ENCODE measurements at regions not wholly inside any gene's neighbourhood (a gene's known extent, or its start where the extent isn't known, plus 50 kb on each side); places are given as distances from the start of the nearest gene placed in this dataset.

DNA sequence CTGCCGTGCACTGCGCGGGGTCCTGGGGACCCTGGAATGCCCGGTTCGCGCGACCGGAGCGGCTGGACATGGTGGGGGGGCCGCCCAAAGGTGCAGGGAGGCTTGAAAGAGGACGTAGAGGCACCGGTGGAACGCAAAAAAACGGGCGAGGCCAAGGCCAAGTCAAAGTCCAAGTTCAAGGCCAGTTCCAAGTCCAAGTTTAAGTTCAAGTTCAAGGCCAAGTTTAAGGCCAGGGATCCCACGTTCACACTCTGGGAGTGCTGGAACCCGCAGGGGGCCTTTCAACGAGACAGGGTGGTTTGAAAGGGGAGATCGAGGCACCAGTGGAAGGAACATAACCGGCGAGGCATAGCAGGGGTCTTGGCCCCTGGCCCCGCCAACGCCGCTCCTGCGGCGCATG, 317.6 kb downstream of the ALG10 start (continued):
- TF ChIP-seq, protein P1, sequence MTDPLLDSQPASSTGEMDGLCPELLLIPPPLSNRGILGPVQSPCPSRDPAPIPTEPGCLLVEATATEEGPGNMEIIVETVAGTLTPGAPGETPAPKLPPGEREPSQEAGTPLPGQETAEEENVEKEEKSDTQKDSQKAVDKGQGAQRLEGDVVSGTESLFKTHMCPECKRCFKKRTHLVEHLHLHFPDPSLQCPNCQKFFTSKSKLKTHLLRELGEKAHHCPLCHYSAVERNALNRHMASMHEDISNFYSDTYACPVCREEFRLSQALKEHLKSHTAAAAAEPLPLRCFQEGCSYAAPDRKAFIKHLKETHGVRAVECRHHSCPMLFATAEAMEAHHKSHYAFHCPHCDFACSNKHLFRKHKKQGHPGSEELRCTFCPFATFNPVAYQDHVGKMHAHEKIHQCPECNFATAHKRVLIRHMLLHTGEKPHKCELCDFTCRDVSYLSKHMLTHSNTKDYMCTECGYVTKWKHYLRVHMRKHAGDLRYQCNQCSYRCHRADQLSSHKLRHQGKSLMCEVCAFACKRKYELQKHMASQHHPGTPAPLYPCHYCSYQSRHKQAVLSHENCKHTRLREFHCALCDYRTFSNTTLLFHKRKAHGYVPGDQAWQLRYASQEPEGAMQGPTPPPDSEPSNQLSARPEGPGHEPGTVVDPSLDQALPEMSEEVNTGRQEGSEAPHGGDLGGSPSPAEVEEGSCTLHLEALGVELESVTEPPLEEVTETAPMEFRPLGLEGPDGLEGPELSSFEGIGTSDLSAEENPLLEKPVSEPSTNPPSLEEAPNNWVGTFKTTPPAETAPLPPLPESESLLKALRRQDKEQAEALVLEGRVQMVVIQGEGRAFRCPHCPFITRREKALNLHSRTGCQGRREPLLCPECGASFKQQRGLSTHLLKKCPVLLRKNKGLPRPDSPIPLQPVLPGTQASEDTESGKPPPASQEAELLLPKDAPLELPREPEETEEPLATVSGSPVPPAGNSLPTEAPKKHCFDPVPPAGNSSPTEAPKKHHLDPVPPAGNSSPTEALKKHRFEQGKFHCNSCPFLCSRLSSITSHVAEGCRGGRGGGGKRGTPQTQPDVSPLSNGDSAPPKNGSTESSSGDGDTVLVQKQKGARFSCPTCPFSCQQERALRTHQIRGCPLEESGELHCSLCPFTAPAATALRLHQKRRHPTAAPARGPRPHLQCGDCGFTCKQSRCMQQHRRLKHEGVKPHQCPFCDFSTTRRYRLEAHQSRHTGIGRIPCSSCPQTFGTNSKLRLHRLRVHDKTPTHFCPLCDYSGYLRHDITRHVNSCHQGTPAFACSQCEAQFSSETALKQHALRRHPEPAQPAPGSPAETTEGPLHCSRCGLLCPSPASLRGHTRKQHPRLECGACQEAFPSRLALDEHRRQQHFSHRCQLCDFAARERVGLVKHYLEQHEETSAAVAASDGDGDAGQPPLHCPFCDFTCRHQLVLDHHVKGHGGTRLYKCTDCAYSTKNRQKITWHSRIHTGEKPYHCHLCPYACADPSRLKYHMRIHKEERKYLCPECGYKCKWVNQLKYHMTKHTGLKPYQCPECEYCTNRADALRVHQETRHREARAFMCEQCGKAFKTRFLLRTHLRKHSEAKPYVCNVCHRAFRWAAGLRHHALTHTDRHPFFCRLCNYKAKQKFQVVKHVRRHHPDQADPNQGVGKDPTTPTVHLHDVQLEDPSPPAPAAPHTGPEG (CRISPR knock-in tag; IDR thresholded peaks at IDR 0.05), result no peak
- TF ChIP-seq FOXA3 (CRISPR knock-in tag; IDR thresholded peaks at IDR 0.05), result no peak
- no peak for TF ChIP-seq KLF15 (CRISPR knock-in tag; IDR thresholded peaks at IDR 0.05; ENCODE audit: borderline replicate concordance)
- TF ChIP-seq NPAS2 (CRISPR knock-in tag; IDR thresholded peaks at IDR 0.05; ENCODE audit: borderline replicate concordance), result no peak
- TF ChIP-seq RARG (CRISPR knock-in tag; IDR thresholded peaks at IDR 0.05; ENCODE audit: low read depth), result no peak
- TF ChIP-seq, protein P2, sequence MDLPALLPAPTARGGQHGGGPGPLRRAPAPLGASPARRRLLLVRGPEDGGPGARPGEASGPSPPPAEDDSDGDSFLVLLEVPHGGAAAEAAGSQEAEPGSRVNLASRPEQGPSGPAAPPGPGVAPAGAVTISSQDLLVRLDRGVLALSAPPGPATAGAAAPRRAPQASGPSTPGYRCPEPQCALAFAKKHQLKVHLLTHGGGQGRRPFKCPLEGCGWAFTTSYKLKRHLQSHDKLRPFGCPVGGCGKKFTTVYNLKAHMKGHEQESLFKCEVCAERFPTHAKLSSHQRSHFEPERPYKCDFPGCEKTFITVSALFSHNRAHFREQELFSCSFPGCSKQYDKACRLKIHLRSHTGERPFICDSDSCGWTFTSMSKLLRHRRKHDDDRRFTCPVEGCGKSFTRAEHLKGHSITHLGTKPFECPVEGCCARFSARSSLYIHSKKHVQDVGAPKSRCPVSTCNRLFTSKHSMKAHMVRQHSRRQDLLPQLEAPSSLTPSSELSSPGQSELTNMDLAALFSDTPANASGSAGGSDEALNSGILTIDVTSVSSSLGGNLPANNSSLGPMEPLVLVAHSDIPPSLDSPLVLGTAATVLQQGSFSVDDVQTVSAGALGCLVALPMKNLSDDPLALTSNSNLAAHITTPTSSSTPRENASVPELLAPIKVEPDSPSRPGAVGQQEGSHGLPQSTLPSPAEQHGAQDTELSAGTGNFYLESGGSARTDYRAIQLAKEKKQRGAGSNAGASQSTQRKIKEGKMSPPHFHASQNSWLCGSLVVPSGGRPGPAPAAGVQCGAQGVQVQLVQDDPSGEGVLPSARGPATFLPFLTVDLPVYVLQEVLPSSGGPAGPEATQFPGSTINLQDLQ (CRISPR knock-in tag; IDR thresholded peaks at IDR 0.05), result no peak
- TF ChIP-seq SP5 (CRISPR knock-in tag; IDR thresholded peaks at IDR 0.05; ENCODE audit: borderline replicate concordance, low read depth), result no peak
- TF ChIP-seq TBL1XR1 (IDR thresholded peaks at IDR 0.05; ENCODE audit: borderline replicate concordance, low read length, partially characterized antibody), result peak; percentile 97
- 0 out of 2 replicates have a peak, but pooled peaks have one; percentile 32 for TF ChIP-seq RXRA (CRISPR knock-in tag; IDR thresholded peaks at IDR 0.05)
- no peak for TF ChIP-seq MXI1 (IDR thresholded peaks at IDR 0.05; ENCODE audit: borderline replicate concordance, low read depth, low read length)
- peak; percentile 53; the same call in 1 of the 2 replicates for TF ChIP-seq RARA (CRISPR knock-in tag; IDR thresholded peaks at IDR 0.05)
- no peak for TF ChIP-seq ESRRA (CRISPR knock-in tag; IDR thresholded peaks at IDR 0.05; ENCODE audit: low read depth)
- TF ChIP-seq POLR2A (IDR thresholded peaks at IDR 0.05; ENCODE audit: insufficient read depth in 1 of 2, low read depth in 2 of 2, low read length in 2 of 2), result no peak
- TF ChIP-seq HNF4A (CRISPR knock-in tag; IDR thresholded peaks at IDR 0.05), result peak; percentile 32; the same call in 1 of the 2 replicates
- no peak for TF ChIP-seq SP1 (IDR thresholded peaks at IDR 0.05)
- TF ChIP-seq SP1 (CRISPR knock-in tag; IDR thresholded peaks at IDR 0.05), result no peak
- TF ChIP-seq, protein P3, sequence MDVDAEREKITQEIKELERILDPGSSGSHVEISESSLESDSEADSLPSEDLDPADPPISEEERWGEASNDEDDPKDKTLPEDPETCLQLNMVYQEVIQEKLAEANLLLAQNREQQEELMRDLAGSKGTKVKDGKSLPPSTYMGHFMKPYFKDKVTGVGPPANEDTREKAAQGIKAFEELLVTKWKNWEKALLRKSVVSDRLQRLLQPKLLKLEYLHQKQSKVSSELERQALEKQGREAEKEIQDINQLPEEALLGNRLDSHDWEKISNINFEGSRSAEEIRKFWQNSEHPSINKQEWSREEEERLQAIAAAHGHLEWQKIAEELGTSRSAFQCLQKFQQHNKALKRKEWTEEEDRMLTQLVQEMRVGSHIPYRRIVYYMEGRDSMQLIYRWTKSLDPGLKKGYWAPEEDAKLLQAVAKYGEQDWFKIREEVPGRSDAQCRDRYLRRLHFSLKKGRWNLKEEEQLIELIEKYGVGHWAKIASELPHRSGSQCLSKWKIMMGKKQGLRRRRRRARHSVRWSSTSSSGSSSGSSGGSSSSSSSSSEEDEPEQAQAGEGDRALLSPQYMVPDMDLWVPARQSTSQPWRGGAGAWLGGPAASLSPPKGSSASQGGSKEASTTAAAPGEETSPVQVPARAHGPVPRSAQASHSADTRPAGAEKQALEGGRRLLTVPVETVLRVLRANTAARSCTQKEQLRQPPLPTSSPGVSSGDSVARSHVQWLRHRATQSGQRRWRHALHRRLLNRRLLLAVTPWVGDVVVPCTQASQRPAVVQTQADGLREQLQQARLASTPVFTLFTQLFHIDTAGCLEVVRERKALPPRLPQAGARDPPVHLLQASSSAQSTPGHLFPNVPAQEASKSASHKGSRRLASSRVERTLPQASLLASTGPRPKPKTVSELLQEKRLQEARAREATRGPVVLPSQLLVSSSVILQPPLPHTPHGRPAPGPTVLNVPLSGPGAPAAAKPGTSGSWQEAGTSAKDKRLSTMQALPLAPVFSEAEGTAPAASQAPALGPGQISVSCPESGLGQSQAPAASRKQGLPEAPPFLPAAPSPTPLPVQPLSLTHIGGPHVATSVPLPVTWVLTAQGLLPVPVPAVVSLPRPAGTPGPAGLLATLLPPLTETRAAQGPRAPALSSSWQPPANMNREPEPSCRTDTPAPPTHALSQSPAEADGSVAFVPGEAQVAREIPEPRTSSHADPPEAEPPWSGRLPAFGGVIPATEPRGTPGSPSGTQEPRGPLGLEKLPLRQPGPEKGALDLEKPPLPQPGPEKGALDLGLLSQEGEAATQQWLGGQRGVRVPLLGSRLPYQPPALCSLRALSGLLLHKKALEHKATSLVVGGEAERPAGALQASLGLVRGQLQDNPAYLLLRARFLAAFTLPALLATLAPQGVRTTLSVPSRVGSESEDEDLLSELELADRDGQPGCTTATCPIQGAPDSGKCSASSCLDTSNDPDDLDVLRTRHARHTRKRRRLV (CRISPR knock-in tag; IDR thresholded peaks at IDR 0.05), result no peak
- no peak for TF ChIP-seq EED (CRISPR knock-in tag; IDR thresholded peaks at IDR 0.05)

Measured in HepG2 (cell line).